Erythroblast (primary cell): ENCODE measurements at regions not wholly inside any gene's neighbourhood (a gene's known extent, or its start where the extent isn't known, plus 50 kb on each side); places are given as distances from the start of the nearest gene placed in this dataset.

Experiments used
- GATA1 ChIP-seq: IDR thresholded peaks from 2 replicates; pipeline ENCODE4 v1.6.1; 2011; ENCODE audit warnings: low read depth, mild to moderate bottlenecking, control low read depth, low read length, moderate library complexity
- POLR2A ChIP-seq: IDR thresholded peaks from 2 replicates; pipeline ENCODE4 v1.6.1; 2011; ENCODE audit warnings: mild to moderate bottlenecking, low read length

DNA sequence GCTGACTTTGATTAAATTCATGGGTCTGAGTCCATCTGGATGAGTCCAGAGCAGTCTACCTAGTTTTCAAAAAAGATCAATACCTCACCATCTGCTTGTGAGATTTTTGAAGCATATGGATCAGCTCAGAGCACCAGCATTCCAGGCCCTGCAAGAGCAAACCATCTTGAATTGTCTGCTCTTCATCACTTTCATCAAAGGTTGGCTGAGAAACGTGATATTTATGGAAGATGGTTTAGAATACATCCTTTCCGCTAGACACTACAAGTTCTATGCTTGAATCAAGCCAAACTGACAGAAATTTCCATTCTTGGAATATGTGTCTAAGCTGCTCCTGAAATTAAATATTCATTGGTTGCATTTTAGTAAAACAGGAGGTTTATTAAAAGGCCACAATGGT, 190.3 kb downstream of the KCNRG start:
- TF ChIP-seq POLR2A = no peak
- no peak for TF ChIP-seq GATA1
